Activated CD4-positive, alpha-beta T cell treated with anti-CD3 and anti-CD28 coated beads, Interleukin-2, amount 50 U/mL, for 4 hours (primary cell): ENCODE measurements at regions not wholly inside any gene's neighbourhood (a gene's known extent, or its start where the extent isn't known, plus 50 kb on each side); places are given as distances from the start of the nearest gene placed in this dataset.

Experiments
- DNase-seq, 2 experiments: peaks; one replicate each; pipeline ENCODE4 v3.0.0-alpha.2; 2020

- no peak for DNase-seq
Observed at GRCh38 chr5:165504674-165505073, 1999.3 kb downstream of the MAT2B start.

- no peak for DNase-seq
Observed at GRCh38 chr5:165508286-165508685, 2002.9 kb downstream of the MAT2B start.

DNA sequence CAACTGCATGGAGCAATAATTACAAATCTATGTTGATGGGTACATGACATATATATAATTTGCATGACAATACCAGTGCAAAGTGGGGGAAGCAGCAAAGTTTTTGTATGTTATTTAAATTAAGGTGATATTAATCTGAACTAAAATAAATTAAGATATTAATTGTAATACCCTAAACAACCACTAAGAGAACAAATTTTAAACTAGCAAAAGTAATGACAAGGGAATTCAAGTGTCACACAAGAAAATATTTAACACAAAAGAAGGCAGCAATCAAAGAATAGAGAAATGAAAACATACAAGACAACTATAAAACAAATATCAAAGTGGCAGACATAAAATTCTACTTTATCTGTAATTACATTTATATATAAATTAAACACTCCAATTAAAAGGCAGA is 2003.4 kb downstream of the MAT2B start:
- no peak for DNase-seq

GRCh38 chr5:165521816-165522610 is 2016.6 kb downstream of the MAT2B start:
- no peak for DNase-seq

DNA sequence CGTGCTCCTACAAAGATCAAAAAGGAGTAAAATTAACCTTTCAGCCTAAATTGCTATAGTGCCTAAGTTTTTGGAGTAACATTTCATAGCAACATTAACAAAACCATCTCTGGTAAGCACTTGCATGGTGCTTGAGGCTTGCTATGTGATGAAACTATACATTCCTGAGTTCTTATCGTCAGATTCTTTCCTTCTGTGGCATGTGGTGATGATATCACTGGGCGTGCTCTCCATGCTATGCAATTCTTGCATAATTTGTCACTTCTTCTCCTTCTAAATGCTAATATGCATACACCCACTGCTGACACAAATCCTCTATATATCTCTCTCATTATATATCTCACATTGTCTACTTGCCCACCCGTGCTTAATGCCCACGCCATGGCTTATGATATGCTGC is 2019.9 kb downstream of the MAT2B start:
- no peak for DNase-seq

GRCh38 chr5:165526357-165526756 is 2020.9 kb downstream of the MAT2B start:
- no peak for DNase-seq

- no peak for DNase-seq
Observed at GRCh38 chr5:165527577-165527976, 2022.2 kb downstream of the MAT2B start.

DNA sequence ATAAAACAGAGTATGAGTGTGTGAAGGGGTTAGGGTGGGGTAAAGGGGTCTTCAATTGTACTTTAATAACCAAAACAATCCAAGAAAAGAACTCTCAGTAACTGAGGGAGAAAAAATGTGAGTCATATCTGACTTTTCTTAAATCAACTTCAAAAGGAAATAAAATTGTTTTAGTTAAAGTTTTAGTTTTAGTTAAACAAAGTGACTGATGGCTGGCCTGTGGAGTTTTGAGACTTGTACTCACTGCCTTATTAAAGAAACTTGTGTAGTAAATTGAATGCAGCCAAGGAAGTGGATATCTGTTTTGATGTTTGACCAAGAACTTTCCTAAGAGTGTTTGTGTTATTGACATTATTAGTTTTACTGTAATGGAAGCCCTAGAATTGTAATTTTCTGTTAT is 2032.6 kb downstream of the MAT2B start:
- DNase-seq: no peak

DNA sequence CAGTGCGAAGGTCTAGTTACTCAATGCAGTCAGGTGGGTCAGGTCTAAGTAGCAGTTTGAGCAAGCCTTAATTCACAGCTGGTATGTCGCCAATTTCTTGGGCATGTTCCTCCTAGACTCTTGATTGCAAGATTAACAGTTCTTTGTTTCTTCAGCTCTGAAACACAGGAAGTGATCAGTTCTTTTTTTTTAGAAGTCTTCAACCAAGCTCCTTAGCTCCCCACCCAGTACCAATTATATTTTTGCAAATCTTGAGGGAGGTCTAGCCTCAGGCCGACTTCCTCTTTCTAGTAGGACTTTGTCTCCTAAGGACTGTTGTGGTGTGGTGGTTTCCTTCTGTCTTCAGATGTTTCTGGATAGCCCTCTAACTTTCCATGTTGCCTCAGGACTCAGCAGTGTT is 2054.2 kb downstream of the MAT2B start:
- no peak for DNase-seq

GRCh38 chr5:165560648-165561047 is 2055.2 kb downstream of the MAT2B start:
- DNase-seq: no peak

GRCh38 chr5:165565911-165566310 is 2060.5 kb downstream of the MAT2B start:
- DNase-seq: no peak

GRCh38 chr5:165569551-165569950 is 2064.1 kb downstream of the MAT2B start:
- DNase-seq: no peak

DNA sequence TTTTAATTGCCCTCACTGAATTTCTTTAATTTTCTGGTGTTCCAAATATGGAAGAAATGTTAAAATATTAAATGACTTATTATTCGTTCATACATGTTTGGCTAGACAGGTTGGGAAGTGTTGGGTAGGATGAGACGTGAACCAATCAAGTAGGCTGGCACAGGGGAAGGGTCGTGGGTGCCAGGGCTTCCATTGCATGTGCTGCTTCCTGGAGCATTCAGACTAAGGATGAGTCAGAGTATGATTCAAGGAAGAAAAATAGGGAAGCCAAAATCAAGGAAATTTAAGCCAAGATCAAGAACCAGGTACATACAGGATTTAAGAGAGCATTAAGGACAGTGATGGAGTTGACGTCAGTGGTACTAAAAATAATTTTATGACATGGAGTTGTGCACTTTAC is 2068.0 kb downstream of the MAT2B start:
- no peak for DNase-seq

DNA sequence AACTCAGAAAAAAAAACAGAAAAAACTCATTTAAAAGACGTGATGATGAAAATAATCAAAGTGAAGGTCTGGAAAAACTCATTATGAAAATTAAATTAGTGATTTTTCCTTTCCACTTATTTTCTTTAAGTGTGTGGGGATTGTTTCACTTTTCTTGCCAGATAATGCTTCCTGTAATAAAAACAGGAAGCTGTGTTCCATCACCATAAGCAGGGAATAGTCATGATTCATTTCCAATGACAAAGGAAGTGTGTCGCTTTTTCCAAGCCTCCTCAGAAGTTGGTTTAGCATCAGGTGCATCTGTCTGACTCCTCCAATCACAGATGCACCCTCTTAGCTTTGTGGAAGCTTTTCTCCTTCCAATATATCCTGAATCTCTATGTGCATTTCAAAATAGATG is 2068.7 kb downstream of the MAT2B start:
- no peak for DNase-seq

- DNase-seq: no peak
Observed at GRCh38 chr5:165576678-165577275, 2071.4 kb downstream of the MAT2B start.

DNA sequence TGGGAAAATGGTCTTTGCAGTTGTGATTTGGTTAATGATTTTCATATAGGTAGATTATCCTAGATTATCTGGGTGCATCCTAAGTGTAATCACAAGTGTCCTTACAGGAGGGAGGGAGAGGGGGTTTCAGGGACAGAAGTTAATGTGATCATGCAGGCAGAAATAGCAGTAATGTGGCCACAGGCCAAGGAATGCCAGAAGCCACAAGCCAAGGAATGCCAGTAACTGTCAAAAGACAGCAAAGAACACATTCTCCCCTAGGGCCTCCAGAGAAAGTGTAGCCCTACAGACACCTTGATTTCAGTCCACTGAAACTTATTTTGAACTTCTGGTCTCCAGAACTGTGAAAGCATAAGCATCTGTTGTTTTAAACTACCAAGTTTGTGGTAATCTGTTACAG is 2074.5 kb downstream of the MAT2B start:
- no peak for DNase-seq

- no peak for DNase-seq
Observed at GRCh38 chr5:165594693-165595092, 2089.3 kb downstream of the MAT2B start.

GRCh38 chr5:165602529-165602928 is 2097.1 kb downstream of the MAT2B start:
- DNase-seq: no peak

DNA sequence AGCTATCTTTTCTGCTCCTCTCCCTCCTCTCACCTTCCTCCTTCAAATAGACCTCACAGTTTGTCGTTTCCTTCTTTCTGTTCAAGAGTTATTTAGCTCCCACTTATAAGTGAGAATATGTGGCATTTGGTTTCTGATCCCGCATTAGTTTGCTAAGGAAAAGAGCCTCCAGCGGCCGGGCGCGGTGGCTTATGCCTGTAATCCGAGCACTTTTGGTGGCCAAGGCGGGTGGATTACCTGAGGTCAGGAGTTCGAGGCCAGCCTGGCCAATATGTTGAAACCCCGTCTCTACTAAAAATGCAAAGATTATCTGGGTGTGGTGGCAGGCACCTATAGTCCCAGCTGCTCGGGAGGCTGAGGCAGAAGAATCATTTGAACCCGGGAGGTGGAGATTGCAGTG is 2101.6 kb downstream of the MAT2B start:
- no peak for DNase-seq

- DNase-seq: no peak
Observed at GRCh38 chr5:165609871-165610270, 2104.5 kb downstream of the MAT2B start.

GRCh38 chr5:165616490-165617405 is 2111.3 kb downstream of the MAT2B start:
- DNase-seq: no peak

- no peak for DNase-seq
Observed at GRCh38 chr5:165617491-165617890, 2112.1 kb downstream of the MAT2B start.

DNA sequence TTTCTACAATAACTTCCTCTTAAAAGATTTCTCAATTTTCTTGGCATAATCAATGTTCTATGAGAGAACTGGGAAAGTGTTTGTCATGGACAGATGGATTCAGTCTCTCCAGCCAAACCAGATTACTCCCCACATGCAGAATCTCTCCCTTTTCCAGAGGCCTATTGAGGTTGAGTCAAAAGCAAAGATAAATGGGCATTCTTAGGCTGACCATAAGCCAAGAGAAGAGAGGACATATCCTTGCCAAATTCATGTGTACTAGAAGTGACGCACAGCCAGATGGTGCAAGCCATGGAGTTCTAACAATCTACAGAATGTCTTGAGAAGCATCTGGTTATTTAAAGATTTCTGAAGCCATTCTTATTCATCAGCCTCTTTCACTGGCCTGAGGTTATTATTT is 2115.0 kb downstream of the MAT2B start:
- no peak for DNase-seq
